ENCODE measurements at regions not wholly inside any gene's neighbourhood (a gene's known extent, or its start where the extent isn't known, plus 50 kb on each side); places are given as distances from the start of the nearest gene placed in this dataset.

- no peak for DNase-seq
- Histone ChIP-seq H3K27ac (no peak overlapping the region), H3K4me3 (no peak overlapping the region), H3K36me3 (replicated peaks in 1 of 2; ENCODE audit: insufficient read depth in 1 of 2, low read depth in 2 of 2) (no peaks in the 10 kb centered on the region), H3K9me3 (no peaks in the 10 kb centered on the region), H3K4me1 (no peaks in the 10 kb centered on the region), H3K27me3 (no peaks in the 10 kb centered on the region)
- no peak for TF ChIP-seq CTCF (IDR thresholded peaks at IDR 0.05)
- TF ChIP-seq POLR2A (IDR thresholded peaks at IDR 0.05), result no peak
- no peak for ATAC-seq
- intact Hi-C loops (cut with DNase I), result no loop called here
- WGBS, 2 donors, result 61 to 70% methylated on average over 4 of the region's 4 CpGs
These were observed 51.2 kb upstream of the PRR23C start for GRCh38 chr3:139095803-139096466.

GRCh38 chr3:139096670-139097069 is 52.0 kb upstream of the PRR23C start:
- WGBS, 2 donors, result 76 to 82% methylated on average over 1 of the region's 1 CpG
- Histone ChIP-seq H3K27me3 (no peaks in the 10 kb centered on the region), H3K4me1 (no peaks in the 10 kb centered on the region), H3K4me3 (no peak overlapping the region), H3K27ac (no peak overlapping the region), H3K36me3 (replicated peaks in 1 of 2; ENCODE audit: insufficient read depth in 1 of 2, low read depth in 2 of 2) (no peaks in the 10 kb centered on the region), H3K9me3 (no peaks in the 10 kb centered on the region)
- intact Hi-C loops (cut with DNase I), result no loop called here
- DNase-seq (no peak), ATAC-seq (no peak)
- no peak for TF ChIP-seq POLR2A (IDR thresholded peaks at IDR 0.05)
- no peak for TF ChIP-seq CTCF (IDR thresholded peaks at IDR 0.05)

GRCh38 chr3:139098391-139098790 is 53.7 kb upstream of the PRR23C start:
- TF ChIP-seq POLR2A (IDR thresholded peaks at IDR 0.05), result no peak
- TF ChIP-seq CTCF (IDR thresholded peaks at IDR 0.05), result no peak
- ATAC-seq (no peak), DNase-seq (no peak)
- Histone ChIP-seq H3K9me3 (no peaks in the 10 kb centered on the region), H3K4me1 (no peaks in the 10 kb centered on the region), H3K4me3 (no peak overlapping the region), H3K36me3 (replicated peaks in 1 of 2; ENCODE audit: insufficient read depth in 1 of 2, low read depth in 2 of 2) (no peaks in the 10 kb centered on the region), H3K27me3 (no peaks in the 10 kb centered on the region), H3K27ac (no peak overlapping the region)
- intact Hi-C loops (cut with DNase I), result no loop called here
- 91 to 100% methylated on average over 1 of the region's 1 CpG for WGBS, 2 donors

- Histone ChIP-seq H3K4me3 (no peak overlapping the region), H3K4me1 (peaks cover 10% of the 10 kb centered on the region), H3K27me3 (no peaks in the 10 kb centered on the region), H3K9me3 (no peaks in the 10 kb centered on the region), H3K27ac (no peak overlapping the region), H3K36me3 (replicated peaks in 1 of 2; ENCODE audit: insufficient read depth in 1 of 2, low read depth in 2 of 2) (no peaks in the 10 kb centered on the region)
- ATAC-seq (no peak), DNase-seq (no peak)
- WGBS, 2 donors, result 70 to 73% methylated on average over 3 to 5 of the region's 5 CpGs
- intact Hi-C loops (cut with DNase I), result no loop called here
- TF ChIP-seq CTCF (IDR thresholded peaks at IDR 0.05), result no peak
- TF ChIP-seq POLR2A (IDR thresholded peaks at IDR 0.05), result no peak
These were observed 55.5 kb upstream of the PRR23C start for GRCh38 chr3:139099968-139100817.
